ENCODE measurements at regions not wholly inside any gene's neighbourhood (a gene's known extent, or its start where the extent isn't known, plus 50 kb on each side); places are given as distances from the start of the nearest gene placed in this dataset.
A peak's percentile ranks its signal among the peaks of the same experiment; 100 is the strongest.
"Not testable (repeated sequence)": the region's sequence is repeated elsewhere in the genome, so short reads cannot be mapped to it uniquely, and the experiment has no call there.

- no peak for DNase-seq
These were observed 798.7 kb upstream of the SEMA6D start for GRCh38 chr15:46918462-46919140.

GRCh38 chr15:46921891-46922290 is 795.4 kb upstream of the SEMA6D start:
- DNase-seq = no peak

GRCh38 chr15:46930426-46930825 is 786.9 kb upstream of the SEMA6D start:
- no peak for DNase-seq

GRCh38 chr15:46933332-46933731 is 784.0 kb upstream of the SEMA6D start:
- DNase-seq = no peak

GRCh38 chr15:46934851-46935250 is 782.5 kb upstream of the SEMA6D start:
- no peak for DNase-seq

GRCh38 chr15:46938169-46938568 is 779.1 kb upstream of the SEMA6D start:
- no peak for DNase-seq

- no peak for DNase-seq
These were observed 776.1 kb upstream of the SEMA6D start for GRCh38 chr15:46941241-46941640.

GRCh38 chr15:46946953-46947352 is 770.4 kb upstream of the SEMA6D start:
- no peak for DNase-seq

GRCh38 chr15:46955576-46955975 is 761.7 kb upstream of the SEMA6D start:
- no peak for DNase-seq

GRCh38 chr15:46956456-46956855 is 760.8 kb upstream of the SEMA6D start:
- peak in 32 of 58 donors; percentile 1 to 43 (median 9) for DNase-seq

GRCh38 chr15:46956881-46957280 is 760.4 kb upstream of the SEMA6D start:
- DNase-seq = no peak

- DNase-seq = no peak
These were observed 756.7 kb upstream of the SEMA6D start for GRCh38 chr15:46960581-46960980.

GRCh38 chr15:46961795-46962194 is 755.5 kb upstream of the SEMA6D start:
- DNase-seq = no peak

- not testable (repeated sequence) for DNase-seq
These were observed 729.2 kb upstream of the SEMA6D start for GRCh38 chr15:46988055-46988454.

GRCh38 chr15:46996359-46996758 is 720.9 kb upstream of the SEMA6D start:
- DNase-seq = no peak

- no peak for DNase-seq
These were observed 719.8 kb upstream of the SEMA6D start for GRCh38 chr15:46997501-46997900.

GRCh38 chr15:47003568-47003967 is 713.7 kb upstream of the SEMA6D start:
- DNase-seq = no peak

GRCh38 chr15:47013446-47013845 is 703.9 kb upstream of the SEMA6D start:
- DNase-seq = no peak

GRCh38 chr15:47027322-47027946 is 689.9 kb upstream of the SEMA6D start:
- no peak for DNase-seq

- no peak for DNase-seq
These were observed 681.6 kb upstream of the SEMA6D start for GRCh38 chr15:47035475-47036406.

- no peak for DNase-seq
These were observed 680.3 kb upstream of the SEMA6D start for GRCh38 chr15:47037003-47037402.

GRCh38 chr15:47039225-47039624 is 678.1 kb upstream of the SEMA6D start:
- DNase-seq = no peak

All from anterior cingulate cortex (tissue), 58 donors.